ENCODE measurements at regions not wholly inside any gene's neighbourhood (a gene's known extent, or its start where the extent isn't known, plus 50 kb on each side); places are given as distances from the start of the nearest gene placed in this dataset.

- TF ChIP-seq SP1 (IDR thresholded peaks at IDR 0.05), result no peak
- POLR2A ChIA-PET, result no interaction called here
- no peak for DNase-seq (ENCODE audit: extremely low spot score)
- CTCF ChIA-PET, result no interaction called here
Observed at GRCh38 chr1:94614168-94614815, 72.7 kb upstream of the F3 start.

GRCh38 chr1:94612525-94613204, 71.1 kb upstream of the F3 start:
- no peak for DNase-seq (ENCODE audit: extremely low spot score)
- TF ChIP-seq SUZ12 (IDR thresholded peaks at IDR 0.05) (no peak), LEF1 (IDR thresholded peaks at IDR 0.05; ENCODE audit: borderline replicate concordance) (no peak), NFRKB (IDR thresholded peaks at IDR 0.05) (no peak), HDGF (IDR thresholded peaks at IDR 0.05; ENCODE audit: borderline replicate concordance) (no peak), FOXM1 (IDR thresholded peaks at IDR 0.05; ENCODE audit: borderline replicate concordance) (no peak), PKNOX1 (IDR thresholded peaks at IDR 0.05) (no peak), ZNF384 (IDR thresholded peaks at IDR 0.05) (no peak), ELF4 (IDR thresholded peaks at IDR 0.05) (no peak), CTBP1 (IDR thresholded peaks at IDR 0.05; ENCODE audit: borderline replicate concordance) (no peak), ARNT (IDR thresholded peaks at IDR 0.05) (no peak), TARDBP (IDR thresholded peaks at IDR 0.05) (no peak), FOXK2 (IDR thresholded peaks at IDR 0.05) (no peak), L3MBTL2 (conservative IDR thresholded peaks at IDR 0.05) (no peak), SP1 (IDR thresholded peaks at IDR 0.05) (no peak), BHLHE40 (IDR thresholded peaks at IDR 0.05; ENCODE audit: borderline replicate concordance) (no peak), FOXA1 (IDR thresholded peaks at IDR 0.05) (no peak)
- POLR2A ChIA-PET, result no interaction called here
- CTCF ChIA-PET, result no interaction called here

GRCh38 chr1:94611681-94612475, 70.3 kb upstream of the F3 start:
- ChIA-PET CTCF (no interaction called here), POLR2A (no interaction called here)
- no peak for DNase-seq (ENCODE audit: extremely low spot score)
- TF ChIP-seq FOXK2 (IDR thresholded peaks at IDR 0.05), result no peak
- no peak for TF ChIP-seq FOXM1 (IDR thresholded peaks at IDR 0.05; ENCODE audit: borderline replicate concordance)
- TF ChIP-seq FOXA1 (IDR thresholded peaks at IDR 0.05), result no peak
- no peak for TF ChIP-seq SUZ12 (IDR thresholded peaks at IDR 0.05)
- TF ChIP-seq CTBP1 (IDR thresholded peaks at IDR 0.05; ENCODE audit: borderline replicate concordance), result no peak
- no peak for TF ChIP-seq LEF1 (IDR thresholded peaks at IDR 0.05; ENCODE audit: borderline replicate concordance)
- no peak for TF ChIP-seq BHLHE40 (IDR thresholded peaks at IDR 0.05; ENCODE audit: borderline replicate concordance)
- TF ChIP-seq TARDBP (IDR thresholded peaks at IDR 0.05), result no peak
- TF ChIP-seq NFRKB (IDR thresholded peaks at IDR 0.05), result no peak
- no peak for TF ChIP-seq ELF4 (IDR thresholded peaks at IDR 0.05)
- no peak for TF ChIP-seq PKNOX1 (IDR thresholded peaks at IDR 0.05)
- no peak for TF ChIP-seq HDGF (IDR thresholded peaks at IDR 0.05; ENCODE audit: borderline replicate concordance)
- TF ChIP-seq L3MBTL2 (conservative IDR thresholded peaks at IDR 0.05), result no peak
- no peak for TF ChIP-seq SP1 (IDR thresholded peaks at IDR 0.05)

- CTCF ChIA-PET, result no interaction called here
- POLR2A ChIA-PET, result no interaction called here
- TF ChIP-seq ZNF384 (IDR thresholded peaks at IDR 0.05) (no peak), PKNOX1 (IDR thresholded peaks at IDR 0.05) (no peak), LEF1 (IDR thresholded peaks at IDR 0.05; ENCODE audit: borderline replicate concordance) (no peak), BHLHE40 (IDR thresholded peaks at IDR 0.05; ENCODE audit: borderline replicate concordance) (no peak), SP1 (IDR thresholded peaks at IDR 0.05) (no peak), FOXM1 (IDR thresholded peaks at IDR 0.05; ENCODE audit: borderline replicate concordance) (no peak), L3MBTL2 (conservative IDR thresholded peaks at IDR 0.05) (no peak), CTBP1 (IDR thresholded peaks at IDR 0.05; ENCODE audit: borderline replicate concordance) (no peak), FOXK2 (IDR thresholded peaks at IDR 0.05) (no peak), SUZ12 (IDR thresholded peaks at IDR 0.05) (no peak), FOXA1 (IDR thresholded peaks at IDR 0.05) (no peak)
- DNase-seq (ENCODE audit: extremely low spot score), result no peak
Observed at GRCh38 chr1:94609619-94610018, 68.1 kb upstream of the F3 start.

- CTCF ChIA-PET, result no interaction called here
- no peak for DNase-seq (ENCODE audit: extremely low spot score)
- POLR2A ChIA-PET, result no interaction called here
- TF ChIP-seq SUZ12 (IDR thresholded peaks at IDR 0.05) (no peak), LEF1 (IDR thresholded peaks at IDR 0.05; ENCODE audit: borderline replicate concordance) (no peak), FOXM1 (IDR thresholded peaks at IDR 0.05; ENCODE audit: borderline replicate concordance) (no peak), PKNOX1 (IDR thresholded peaks at IDR 0.05) (no peak), FOXA1 (IDR thresholded peaks at IDR 0.05) (no peak), TARDBP (IDR thresholded peaks at IDR 0.05) (no peak), BHLHE40 (IDR thresholded peaks at IDR 0.05; ENCODE audit: borderline replicate concordance) (no peak), ARNT (IDR thresholded peaks at IDR 0.05) (no peak), L3MBTL2 (conservative IDR thresholded peaks at IDR 0.05) (no peak), FOXK2 (IDR thresholded peaks at IDR 0.05) (no peak), CTBP1 (IDR thresholded peaks at IDR 0.05; ENCODE audit: borderline replicate concordance) (no peak), NFRKB (IDR thresholded peaks at IDR 0.05) (no peak), ZNF384 (IDR thresholded peaks at IDR 0.05) (no peak), ELF4 (IDR thresholded peaks at IDR 0.05) (no peak), HDGF (IDR thresholded peaks at IDR 0.05; ENCODE audit: borderline replicate concordance) (no peak), SP1 (IDR thresholded peaks at IDR 0.05) (no peak)
Observed at GRCh38 chr1:94608852-94609530, 67.4 kb upstream of the F3 start.
